Adrenal gland (tissue), 9 donors: ENCODE measurements at regions not wholly inside any gene's neighbourhood (a gene's known extent, or its start where the extent isn't known, plus 50 kb on each side); places are given as distances from the start of the nearest gene placed in this dataset.

Experiments
- DNase-seq, 7 donors: peaks; one replicate each; pipeline ENCODE4 v3.0.0-alpha.2; 2019 to 2020
- H3K27ac ChIP-seq, 5 donors: fragments of 200-600 bp; sonication (generic) in 4 of 5; 1 replicate in 3 of 5; 2 replicates in 2 of 5; pipeline versions ENCODE4 v1.5.1 to v1.8.0; 2016 to 2020; ENCODE audit warnings: mild to moderate bottlenecking in 1 of 5
- H3K27me3 ChIP-seq: fragments of 200-600 bp; 2 replicates; pipeline ENCODE4 v1.8.0; 2021
- H3K36me3 ChIP-seq, 2 donors: fragments of 200-600 bp; replicated peaks in 1 of 2; 1 replicate in 1 of 2; 2 replicates in 1 of 2; pipeline versions ENCODE4 v1.5.1 to v1.8.0; 2018 to 2022
- H3K4me1 ChIP-seq, 2 donors: fragments of 200-600 bp; replicated peaks in 1 of 2; 1 replicate in 1 of 2; 2 replicates in 1 of 2; pipeline versions ENCODE4 v1.5.1 to v1.8.0; 2018 to 2021
- H3K4me3 ChIP-seq, 4 donors: fragments of 200-600 bp; sonication (generic) in 3 of 4; one replicate each; pipeline ENCODE4 v1.5.1; 2016 to 2018
- H3K9me3 ChIP-seq, 3 donors: fragments of 200-600 bp; sonication (generic) in 1 of 3; replicated peaks in 1 of 3; 1 replicate in 2 of 3; 2 replicates in 1 of 3; pipeline versions ENCODE4 v1.5.1 to v1.8.0; 2016 to 2021
- POLR2A ChIP-seq, 2 donors: fragments of 450-650 bp; IDR thresholded peaks; one replicate each; pipeline ENCODE4 v1.6.1; 2017; ENCODE audit warnings: antibody characterized with exemption in 2 of 2, mild to moderate bottlenecking in 2 of 2, moderate library complexity in 1 of 2
- WGBS, 4 donors: extraction: QIAGEN DNeasy Blood & Tissue Kit in 2 of 4; methylation state at CpG; one replicate each; pipeline versions ENCODE4 v1.1.5 to v1.1.7; 2013 to 2017; 5-methylcytosine and 5-hydroxymethylcytosine counted together
- intact Hi-C, 2 donors: fragments of 100-400 bp; cut with DNase I; formaldehyde crosslinking; loops; one replicate each; pipeline versions ENCODE4 v1.14.1 to v1.15.0; 2022 to 2023
- TF ChIP-seq, protein P1 (sequence below), 6 experiments: fragments of 450-650 bp in 4 of 6; fragments of 200-600 bp in 2 of 6; sonication (generic) in 1 of 6; IDR thresholded peaks; 1 replicate in 5 of 6; 2 replicates in 1 of 6; pipeline versions ENCODE4 v1.5.1 to v1.8.0; 2016 to 2021; ENCODE audit warnings: antibody characterized with exemption in 6 of 6, mild to moderate bottlenecking in 2 of 6, moderate library complexity in 1 of 6
- donor health status: healthy with polysubstance abuse.
- donor health status: Bipolar disorder and iron deficiency.
- donor health status: DM: yes; HTN: yes; CAD: no.
- donor health status: DM: no; HTN: no; CAD: no.
- donor health status: DM: no; HTN: no; CAD: no.

DNA sequence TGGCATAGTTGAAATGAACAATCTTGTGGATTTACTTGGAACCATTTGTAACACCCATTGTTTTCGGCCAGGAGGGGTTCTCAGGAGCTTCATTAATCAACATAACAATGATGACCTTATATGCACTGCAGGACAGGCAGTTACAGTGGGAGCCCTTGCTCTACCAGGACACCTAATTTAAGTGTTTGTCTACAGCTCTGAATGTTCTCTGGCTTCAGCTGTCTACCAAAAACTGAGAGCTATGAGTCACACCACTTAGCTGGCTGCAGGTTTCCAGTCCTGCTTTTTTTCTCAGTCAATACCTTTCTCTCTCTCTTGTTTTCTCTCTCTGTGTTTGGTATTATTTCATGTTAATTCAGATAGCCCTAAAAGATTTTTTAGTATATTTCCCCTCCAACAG lies 105.4 kb upstream of the MBNL2 start:
- Histone ChIP-seq H3K36me3 (no peaks in the 10 kb centered on the region), H3K9me3 (no peaks in the 10 kb centered on the region), H3K4me1 (peaks cover 29 to 49% of the 10 kb centered on the region in 2 donors), H3K27me3 (no peaks in the 10 kb centered on the region), H3K27ac (peak overlapping the region in 2 of 5 donors; percentile 41 to 65), H3K4me3 (no peak overlapping the region)
- DNase-seq = peak in 5 of 7 donors; percentile 37 to 84 (median 50)
- intact Hi-C loops = no loop called here
- WGBS, 4 donors = 34 to 40% (median 37%) methylated on average over 1 of the region's 1 CpG
- TF ChIP-seq, protein P1, sequence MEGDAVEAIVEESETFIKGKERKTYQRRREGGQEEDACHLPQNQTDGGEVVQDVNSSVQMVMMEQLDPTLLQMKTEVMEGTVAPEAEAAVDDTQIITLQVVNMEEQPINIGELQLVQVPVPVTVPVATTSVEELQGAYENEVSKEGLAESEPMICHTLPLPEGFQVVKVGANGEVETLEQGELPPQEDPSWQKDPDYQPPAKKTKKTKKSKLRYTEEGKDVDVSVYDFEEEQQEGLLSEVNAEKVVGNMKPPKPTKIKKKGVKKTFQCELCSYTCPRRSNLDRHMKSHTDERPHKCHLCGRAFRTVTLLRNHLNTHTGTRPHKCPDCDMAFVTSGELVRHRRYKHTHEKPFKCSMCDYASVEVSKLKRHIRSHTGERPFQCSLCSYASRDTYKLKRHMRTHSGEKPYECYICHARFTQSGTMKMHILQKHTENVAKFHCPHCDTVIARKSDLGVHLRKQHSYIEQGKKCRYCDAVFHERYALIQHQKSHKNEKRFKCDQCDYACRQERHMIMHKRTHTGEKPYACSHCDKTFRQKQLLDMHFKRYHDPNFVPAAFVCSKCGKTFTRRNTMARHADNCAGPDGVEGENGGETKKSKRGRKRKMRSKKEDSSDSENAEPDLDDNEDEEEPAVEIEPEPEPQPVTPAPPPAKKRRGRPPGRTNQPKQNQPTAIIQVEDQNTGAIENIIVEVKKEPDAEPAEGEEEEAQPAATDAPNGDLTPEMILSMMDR (IDR thresholded peaks at IDR 0.05) = no peak
- TF ChIP-seq POLR2A (IDR thresholded peaks at IDR 0.05) = no peak

DNA sequence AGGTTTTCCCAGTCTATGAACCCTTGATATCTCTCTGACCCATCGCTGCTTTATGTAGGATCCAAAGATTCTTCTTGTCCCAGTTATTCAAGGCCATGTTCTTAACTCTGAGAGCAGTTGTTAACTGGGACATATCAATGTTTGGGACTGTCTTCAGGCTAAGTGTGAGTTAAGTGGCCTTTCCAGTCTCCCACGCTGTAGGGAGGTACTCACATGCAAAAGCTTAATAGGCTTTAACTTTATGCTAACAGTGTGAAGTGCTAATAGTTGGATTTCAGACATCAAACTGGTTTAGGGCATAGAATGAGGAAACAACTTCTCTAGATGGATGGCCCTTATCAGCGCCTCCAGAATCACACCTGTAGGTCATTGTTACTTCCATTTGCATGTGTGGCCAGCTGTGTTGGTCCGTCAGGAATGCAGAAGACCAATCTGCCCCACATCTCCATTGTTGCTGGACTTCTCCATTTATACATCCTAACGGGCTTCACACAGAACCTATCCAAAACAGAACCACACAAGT lies 104.7 kb upstream of the MBNL2 start:
- 76 to 91% (median 79%) methylated on average over 5 of the region's 5 CpGs for WGBS, 4 donors
- intact Hi-C loops = no loop called here
- Histone ChIP-seq H3K4me1 (peaks cover 29 to 56% of the 10 kb centered on the region in 2 donors), H3K27ac (peak overlapping the region in 2 of 5 donors; percentile 13 to 65), H3K9me3 (no peaks in the 10 kb centered on the region), H3K27me3 (no peaks in the 10 kb centered on the region), H3K36me3 (no peaks in the 10 kb centered on the region), H3K4me3 (no peak overlapping the region)
- DNase-seq = no peak
- TF ChIP-seq, protein P1 (IDR thresholded peaks at IDR 0.05) = no peak
- no peak for TF ChIP-seq POLR2A (IDR thresholded peaks at IDR 0.05)

DNA sequence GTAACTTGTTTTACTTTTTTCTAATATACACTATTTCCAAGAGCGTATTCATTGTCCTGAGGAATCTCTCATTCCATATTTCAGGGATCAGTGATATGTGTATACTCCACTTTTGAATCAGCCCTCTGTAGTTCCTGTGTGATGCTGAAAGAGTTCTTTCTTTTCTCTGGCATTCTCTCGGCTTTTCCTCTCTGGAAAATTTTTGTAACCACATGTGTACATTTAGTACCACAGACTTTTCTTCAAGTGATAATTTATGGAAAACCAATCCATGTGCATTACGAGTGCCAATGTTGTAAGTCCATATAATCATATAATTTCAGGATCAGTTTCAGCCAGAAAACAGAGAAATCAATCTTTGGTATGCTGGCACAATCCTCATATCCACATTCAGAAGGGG lies 102.2 kb upstream of the MBNL2 start:
- WGBS, 4 donors = 89 to 99% (median 91%) methylated on average over 3 of the region's 3 CpGs
- H3K4me3 ChIP-seq = no peak overlapping the region
- no peak overlapping the region for H3K27ac ChIP-seq
- TF ChIP-seq POLR2A (IDR thresholded peaks at IDR 0.05) = no peak
- TF ChIP-seq, protein P1 (IDR thresholded peaks at IDR 0.05) = no peak
- H3K9me3 ChIP-seq = no peaks in the 10 kb centered on the region
- H3K36me3 ChIP-seq = no peaks in the 10 kb centered on the region
- H3K27me3 ChIP-seq = no peaks in the 10 kb centered on the region
- intact Hi-C loops = no loop called here
- no peak for DNase-seq
- H3K4me1 ChIP-seq = peaks cover 26 to 50% of the 10 kb centered on the region in 2 donors

GRCh38 chr13:97120346-97120745 lies 101.8 kb upstream of the MBNL2 start:
- Histone ChIP-seq H3K9me3 (no peaks in the 10 kb centered on the region), H3K4me3 (no peak overlapping the region), H3K4me1 (peaks cover 26 to 50% of the 10 kb centered on the region in 2 donors), H3K27ac (no peak overlapping the region), H3K36me3 (no peaks in the 10 kb centered on the region), H3K27me3 (no peaks in the 10 kb centered on the region)
- intact Hi-C loops = no loop called here
- 67 to 84% (median 70%) methylated on average over 2 of the region's 2 CpGs for WGBS, 4 donors
- no peak for TF ChIP-seq POLR2A (IDR thresholded peaks at IDR 0.05)
- TF ChIP-seq, protein P1 (IDR thresholded peaks at IDR 0.05) = no peak
- no peak for DNase-seq
